Thoracic aorta (tissue), 2 donors: ENCODE measurements at regions not wholly inside any gene's neighbourhood (a gene's known extent, or its start where the extent isn't known, plus 50 kb on each side); places are given as distances from the start of the nearest gene placed in this dataset.

Source experiments
- ATAC-seq: fragments of 150-250 bp; one replicate; pipeline ENCODE4 v1.8.0; 2017; ENCODE audit warnings: low read depth; ENCODE audit not compliant: insufficient number of reproducible peaks, low FRiP score
- DNase-seq: peaks from one replicate; pipeline ENCODE4 v3.0.0-alpha.2; 2020; ENCODE audit warnings: low spot score
- H3K27ac ChIP-seq, 2 donors: fragments of 200-600 bp; sonication (generic); 1 replicate in 1 of 2; 2 replicates in 1 of 2; pipeline ENCODE4 v1.5.1; 2016; ENCODE audit warnings: mild to moderate bottlenecking in 2 of 2, moderate library complexity in 2 of 2
- H3K27me3 ChIP-seq: fragments of 200-600 bp; sonication (generic); replicated peaks from 2 replicates; pipeline ENCODE4 v1.6.0; 2016; ENCODE audit warnings: mild to moderate bottlenecking; ENCODE audit not compliant: insufficient read depth
- H3K36me3 ChIP-seq: fragments of 200-600 bp; sonication (generic); one replicate; pipeline ENCODE4 v1.5.1; 2016
- H3K4me1 ChIP-seq, 2 donors: fragments of 200-600 bp; sonication (generic); 1 replicate in 1 of 2; 2 replicates in 1 of 2; pipeline versions ENCODE4 v1.5.1 to v1.6.0; 2016; ENCODE audit warnings: low read depth in 2 of 2, mild to moderate bottlenecking in 1 of 2; ENCODE audit not compliant: control insufficient read depth in 1 of 2
- H3K4me3 ChIP-seq: fragments of 200-600 bp; sonication (generic); 2 replicates; pipeline ENCODE4 v1.5.1; 2016; ENCODE audit warnings: mild to moderate bottlenecking
- H3K9me3 ChIP-seq: fragments of 200-600 bp; sonication (generic); 2 replicates; pipeline ENCODE4 v1.5.1; 2016
- CTCF ChIP-seq: fragments of 200-600 bp; sonication (generic); IDR thresholded peaks from one replicate; pipeline ENCODE4 v1.5.1; 2019; ENCODE audit warnings: antibody characterized with exemption

- H3K4me1 ChIP-seq = peaks cover 0 to 10% of the 10 kb centered on the region in 2 donors
- no peak for ATAC-seq
- no peak overlapping the region for H3K27ac ChIP-seq
Measured at GRCh38 chr2:18703555-18703954, 114.2 kb upstream of the NT5C1B start.

DNA sequence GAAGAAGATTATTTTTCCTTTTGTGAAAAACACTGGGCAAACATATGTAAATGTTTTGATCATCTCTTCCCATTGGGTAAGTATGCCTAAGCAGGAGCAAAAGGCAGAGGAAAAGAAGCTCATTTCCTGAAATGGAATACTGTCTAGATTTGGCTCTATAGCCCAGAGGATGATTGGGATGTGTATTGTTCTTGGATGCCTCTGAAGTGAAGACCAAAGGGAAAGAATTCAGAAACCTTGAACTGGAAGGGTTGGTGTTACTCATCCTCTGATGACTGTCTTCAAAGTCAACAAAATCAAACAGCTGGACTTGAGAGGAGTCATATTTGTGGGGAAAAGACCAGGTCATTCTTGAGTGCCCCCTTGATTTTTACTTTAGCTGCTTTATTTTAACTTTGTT, 112.6 kb upstream of the NT5C1B start:
- Histone ChIP-seq H3K4me1 (peaks cover 0 to 10% of the 10 kb centered on the region in 2 donors), H3K27me3 (no peaks in the 10 kb centered on the region), H3K4me3 (no peak overlapping the region), H3K27ac (no peak overlapping the region), H3K9me3 (peaks cover 3% of the 10 kb centered on the region), H3K36me3 (no peaks in the 10 kb centered on the region)
- DNase-seq (no peak), ATAC-seq (no peak)
- TF ChIP-seq CTCF = no peak

More at GRCh38 chr2:18703555-18703954, 114.2 kb upstream of the NT5C1B start:
- Histone ChIP-seq H3K27me3 (no peaks in the 10 kb centered on the region), H3K4me3 (no peak overlapping the region), H3K36me3 (no peaks in the 10 kb centered on the region), H3K9me3 (no peaks in the 10 kb centered on the region)
- no peak for TF ChIP-seq CTCF
- no peak for DNase-seq

DNA sequence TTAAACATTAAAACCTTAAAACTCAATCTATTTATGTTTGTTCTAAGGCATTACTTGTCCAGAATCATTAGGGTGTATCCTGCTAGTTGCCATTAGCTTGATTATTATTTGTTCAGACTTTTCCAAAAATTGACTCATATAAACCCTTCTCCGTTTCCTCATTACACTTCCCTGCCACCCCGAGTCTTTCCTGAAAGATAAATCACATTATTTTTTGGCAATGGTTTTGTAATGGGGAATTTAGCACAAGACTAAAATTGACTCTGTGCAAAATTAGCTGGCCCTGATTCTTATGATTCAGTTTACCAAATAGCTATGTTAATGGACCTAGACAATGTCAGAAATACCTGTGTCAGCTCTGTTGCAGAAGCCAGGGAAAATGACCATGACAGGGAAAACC, 112.2 kb upstream of the NT5C1B start:
- no peak for ATAC-seq
- peaks cover 3% of the 10 kb centered on the region for H3K9me3 ChIP-seq

DNA sequence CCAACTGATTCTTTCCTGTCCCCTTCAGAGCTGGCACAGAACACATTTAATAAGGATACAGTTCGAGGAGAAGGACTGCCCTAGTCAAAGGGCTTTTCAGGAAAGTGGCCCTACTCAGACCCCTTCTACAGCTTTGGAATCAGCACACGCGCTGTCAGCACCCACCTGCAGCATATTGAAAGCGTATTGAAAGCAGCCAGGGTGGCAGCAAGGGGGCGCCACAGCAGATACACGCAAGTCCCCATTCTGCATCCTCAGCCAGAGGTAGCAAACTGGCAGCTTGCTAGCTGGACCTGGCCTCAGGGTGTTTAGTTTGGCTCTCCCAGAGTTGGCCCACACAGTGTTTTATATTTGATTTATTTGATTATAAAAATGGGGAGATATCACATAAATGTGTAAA, 101.0 kb upstream of the NT5C1B start:
- Histone ChIP-seq H3K4me3 (no peak overlapping the region), H3K36me3 (no peaks in the 10 kb centered on the region), H3K4me1 (no peaks in the 10 kb centered on the region), H3K27me3 (no peaks in the 10 kb centered on the region), H3K27ac (no peak overlapping the region), H3K9me3 (no peaks in the 10 kb centered on the region)
- no peak for ATAC-seq
- no peak for TF ChIP-seq CTCF
- DNase-seq = no peak

More for the DNA sequence above, 112.2 kb upstream of the NT5C1B start:
- Histone ChIP-seq H3K4me3 (no peak overlapping the region), H3K4me1 (peaks cover 0 to 10% of the 10 kb centered on the region in 2 donors), H3K27ac (no peak overlapping the region), H3K36me3 (no peaks in the 10 kb centered on the region), H3K27me3 (no peaks in the 10 kb centered on the region)
- no peak for DNase-seq
- TF ChIP-seq CTCF = no peak

DNA sequence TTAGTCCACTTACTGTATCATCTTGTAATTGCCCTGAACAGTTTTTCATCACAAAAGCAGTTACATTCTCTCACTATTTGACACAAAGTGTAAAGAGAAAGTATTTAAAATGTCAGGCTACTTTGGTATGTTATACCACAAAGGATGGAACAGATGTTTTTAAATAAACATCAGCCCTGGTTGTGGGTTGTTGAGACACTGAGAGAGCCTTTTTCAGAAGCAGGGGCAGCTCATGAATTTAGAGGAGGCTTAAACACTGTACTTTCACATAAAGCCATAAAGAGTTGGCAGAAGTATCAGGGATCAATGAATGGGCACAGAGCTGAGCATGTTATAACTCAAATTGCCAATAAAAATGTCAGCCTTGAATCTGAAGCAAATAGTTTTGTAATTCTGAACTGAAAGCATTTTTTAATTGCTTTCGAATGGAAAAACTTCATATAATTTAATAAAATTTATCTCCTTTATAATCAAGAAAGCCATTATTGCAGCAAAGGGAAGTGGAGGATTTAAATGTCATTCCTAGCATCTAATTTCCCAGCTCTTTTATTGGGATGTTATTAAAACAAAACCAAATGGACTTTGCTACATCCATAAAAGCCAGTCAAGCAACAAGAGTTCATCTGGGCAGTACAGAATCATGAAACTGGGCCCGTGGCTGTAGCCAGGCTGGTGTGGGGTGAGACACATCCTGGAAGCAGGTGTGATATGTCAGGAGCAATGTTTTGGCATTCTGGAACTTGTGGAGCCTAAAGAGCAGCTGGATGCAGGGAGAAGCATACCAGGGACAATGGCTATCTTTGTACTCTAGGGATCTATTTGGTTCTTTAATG, 95.1 kb upstream of the NT5C1B start:
- Histone ChIP-seq H3K27ac (no peak overlapping the region), H3K4me1 (no peaks in the 10 kb centered on the region), H3K27me3 (no peaks in the 10 kb centered on the region), H3K9me3 (no peaks in the 10 kb centered on the region), H3K4me3 (no peak overlapping the region), H3K36me3 (no peaks in the 10 kb centered on the region)
- no peak for ATAC-seq
- TF ChIP-seq CTCF = no peak
- no peak for DNase-seq
